Epithelial cell of esophagus (primary cell): ENCODE measurements at regions not wholly inside any gene's neighbourhood (a gene's known extent, or its start where the extent isn't known, plus 50 kb on each side); places are given as distances from the start of the nearest gene placed in this dataset.

Experiments used
- DNase-seq: peaks from one replicate; pipeline ENCODE4 v3.0.0; 2010; ENCODE audit warnings: low read depth
- H3K4me3 ChIP-seq: 2 replicates; pipeline ENCODE4 v1.5.1; 2011; ENCODE audit warnings: mild to moderate bottlenecking, low read length, control low read depth
- CTCF ChIP-seq: IDR thresholded peaks from 2 replicates; pipeline ENCODE4 v1.5.1; 2011; ENCODE audit warnings: low read depth, mild to moderate bottlenecking, low read length, control low read depth, inconsistent platforms; ENCODE audit not compliant: insufficient read depth; ENCODE audit errors: missing control alignments

GRCh38 chr16:17986991-17987390 lies 349.5 kb downstream of the NPIPA8 start:
- H3K4me3 ChIP-seq = no peak overlapping the region
- TF ChIP-seq CTCF = no peak
- DNase-seq = no peak

GRCh38 chr16:17984810-17985209 lies 351.7 kb downstream of the NPIPA8 start:
- no peak overlapping the region for H3K4me3 ChIP-seq
- no peak for DNase-seq
- TF ChIP-seq CTCF = no peak

GRCh38 chr16:17983847-17984639 lies 352.5 kb downstream of the NPIPA8 start:
- no peak for TF ChIP-seq CTCF
- no peak for DNase-seq
- H3K4me3 ChIP-seq = no peak overlapping the region

- no peak overlapping the region for H3K4me3 ChIP-seq
- DNase-seq = no peak
- TF ChIP-seq CTCF = no peak
Observed at GRCh38 chr16:17983114-17983513, 353.4 kb downstream of the NPIPA8 start.

GRCh38 chr16:17977260-17977659 lies 359.3 kb downstream of the NPIPA8 start:
- no peak for TF ChIP-seq CTCF
- no peak for DNase-seq

GRCh38 chr16:17972460-17972943 lies 364.0 kb downstream of the NPIPA8 start:
- no peak for DNase-seq
- H3K4me3 ChIP-seq = no peak overlapping the region
- TF ChIP-seq CTCF = no peak

More at GRCh38 chr16:17977260-17977659, 359.3 kb downstream of the NPIPA8 start:
- H3K4me3 ChIP-seq = no peak overlapping the region

GRCh38 chr16:17970816-17971331 lies 365.7 kb downstream of the NPIPA8 start:
- no peak overlapping the region for H3K4me3 ChIP-seq
- no peak for DNase-seq
- TF ChIP-seq CTCF = no peak
